AG04450 (cell line): ENCODE measurements at regions not wholly inside any gene's neighbourhood (a gene's known extent, or its start where the extent isn't known, plus 50 kb on each side); places are given as distances from the start of the nearest gene placed in this dataset.

Source experiments
- CTCF ChIA-PET: fragments of 300-600, 350-600 bp; formaldehyde crosslinking; extraction: SDS; loops from one replicate; lab custom pipeline; 2022; ENCODE audit warnings: antibody characterized with exemption, inconsistent platforms; lab: Charles Lee
- POLR2A ChIA-PET: fragments of 350-600 bp; formaldehyde crosslinking; extraction: SDS; loops from one replicate; lab custom pipeline; 2021; ENCODE audit warnings: antibody characterized with exemption, inconsistent platforms; lab: Yijun Ruan, JAX
- DNase-seq: peaks from one replicate; pipeline ENCODE4 v3.0.0-alpha.2; 2011; ENCODE audit warnings: low read depth, low spot score
- H3K27ac ChIP-seq: one replicate; pipeline ENCODE4 v1.5.1; 2012; ENCODE audit warnings: low read depth, low read length, control low read depth
- H3K27me3 ChIP-seq: one replicate; pipeline ENCODE4 v1.6.0; 2012; ENCODE audit warnings: low read length; ENCODE audit not compliant: control insufficient read depth, insufficient read depth
- H3K4me3 ChIP-seq: 2 replicates; pipeline ENCODE4 v1.5.1; 2011; ENCODE audit warnings: mild to moderate bottlenecking, low read depth, low read length, control low read depth
- H3K9me3 ChIP-seq: 2 replicates; pipeline ENCODE4 v1.5.1; 2012; ENCODE audit warnings: low read length; ENCODE audit not compliant: control insufficient read depth, insufficient read depth
- CTCF ChIP-seq: IDR thresholded peaks from 2 replicates; pipeline ENCODE4 v1.5.1; 2011; ENCODE audit warnings: low read depth, low read length, control low read depth, inconsistent platforms

- H3K27ac ChIP-seq = no peak overlapping the region
- no peaks in the 10 kb centered on the region for H3K27me3 ChIP-seq
- DNase-seq = no peak
- ChIA-PET POLR2A (no interaction called here), CTCF (interaction anchor here (0.5 to 5.9 kb wide), 50 partner anchors 9 to 1104 kb away, joined by 3 to 90 read pairs (median 4); partner anchors contain the start of gene NR5A2)
- no peak for TF ChIP-seq CTCF
- no peak overlapping the region for H3K4me3 ChIP-seq
- no peaks in the 10 kb centered on the region for H3K9me3 ChIP-seq
These were observed 342.1 kb upstream of the NR5A2 start for GRCh38 chr1:199685369-199685768.

DNA sequence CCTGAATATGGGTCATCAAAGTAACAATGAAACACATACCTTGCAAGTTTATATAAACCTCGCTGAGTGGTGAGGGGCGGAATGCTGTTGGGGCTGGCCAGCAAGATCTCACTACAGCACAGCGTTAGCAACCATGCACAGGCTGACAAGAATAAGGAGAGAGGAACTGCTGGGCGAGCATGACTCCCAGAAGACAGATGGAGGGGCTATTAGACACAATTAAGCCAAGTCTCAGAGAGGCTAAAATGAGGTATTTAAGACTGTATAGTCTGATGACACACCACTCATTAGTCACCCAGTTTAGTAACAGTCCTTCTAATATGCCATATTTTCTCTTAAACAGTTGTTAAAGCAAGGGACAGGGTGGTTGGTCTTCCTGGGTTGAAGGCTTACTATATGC is 340.2 kb upstream of the NR5A2 start:
- no peak for DNase-seq

DNA sequence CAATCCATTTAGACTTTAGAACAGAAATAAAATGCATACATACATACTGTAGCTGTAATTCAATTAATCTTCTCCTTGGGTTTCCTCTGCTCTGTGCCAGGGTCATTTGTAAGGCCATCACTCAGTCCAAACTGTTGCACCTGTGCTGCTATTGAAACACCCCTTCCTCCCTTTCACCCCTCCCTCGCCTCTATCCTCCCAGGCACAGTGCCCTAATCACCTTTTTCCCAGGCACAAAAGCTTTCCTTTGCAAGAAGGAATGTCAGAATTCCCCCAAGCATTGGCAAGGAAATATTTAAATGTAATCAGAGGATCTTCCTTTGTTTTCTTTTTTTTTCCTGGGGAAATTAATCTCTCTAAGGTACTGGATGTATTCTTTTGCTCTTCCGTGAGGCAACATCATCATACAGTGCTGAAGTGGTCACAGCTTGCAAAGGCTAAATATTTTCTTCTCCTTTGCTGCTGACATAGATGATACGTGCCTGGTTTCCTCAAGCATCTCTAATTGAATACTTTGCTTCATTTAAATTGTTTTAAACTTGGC is 339.3 kb upstream of the NR5A2 start:
- TF ChIP-seq CTCF = no peak
- Histone ChIP-seq H3K27ac (no peak overlapping the region), H3K4me3 (no peak overlapping the region), H3K27me3 (no peaks in the 10 kb centered on the region), H3K9me3 (no peaks in the 10 kb centered on the region)
- DNase-seq = no peak
- POLR2A ChIA-PET = no interaction called here
- CTCF ChIA-PET = interaction anchor here (0.8 to 5.9 kb wide), 4 partner anchors 451 to 823 kb away, joined by 3 to 90 read pairs (median 4); no protein-coding TSS in a partner anchor

More for the DNA sequence above, 340.2 kb upstream of the NR5A2 start:
- ChIA-PET POLR2A (no interaction called here), CTCF (interaction anchor here (0.7 to 5.9 kb wide), 4 partner anchors 9 to 824 kb away, joined by 3 to 90 read pairs (median 4); no protein-coding TSS in a partner anchor)
- H3K4me3 ChIP-seq = no peak overlapping the region
- no peaks in the 10 kb centered on the region for H3K9me3 ChIP-seq
- H3K27ac ChIP-seq = no peak overlapping the region
- TF ChIP-seq CTCF = no peak
- H3K27me3 ChIP-seq = no peaks in the 10 kb centered on the region

DNA sequence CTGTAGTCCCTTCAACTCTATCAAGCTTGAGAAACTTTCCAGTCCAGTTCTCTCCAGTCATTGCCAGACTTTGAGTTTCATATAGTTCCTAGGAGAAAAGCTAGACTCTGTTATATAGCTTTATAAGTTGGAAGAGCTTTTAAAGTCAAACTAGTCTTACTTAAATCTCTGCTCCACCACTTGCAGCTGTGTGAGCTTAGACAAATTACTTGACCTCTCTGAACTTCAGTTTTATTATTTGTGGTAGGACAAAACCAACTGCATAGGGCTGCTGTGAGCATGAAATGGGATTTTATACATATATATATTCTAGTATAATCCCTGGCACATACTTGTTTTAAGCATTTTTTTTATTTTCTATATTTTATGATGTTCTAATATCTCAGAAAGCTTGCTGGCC is 338.7 kb upstream of the NR5A2 start:
- CTCF ChIA-PET = interaction anchor here (0.8 to 1.9 kb wide), 2 partner anchors 450 to 619 kb away, joined by 3 to 5 read pairs; no protein-coding TSS in a partner anchor
- no peak overlapping the region for H3K4me3 ChIP-seq
- H3K27me3 ChIP-seq = no peaks in the 10 kb centered on the region
- no peak for DNase-seq
- POLR2A ChIA-PET = no interaction called here
- H3K27ac ChIP-seq = no peak overlapping the region
- TF ChIP-seq CTCF = no peak
- H3K9me3 ChIP-seq = no peaks in the 10 kb centered on the region

DNA sequence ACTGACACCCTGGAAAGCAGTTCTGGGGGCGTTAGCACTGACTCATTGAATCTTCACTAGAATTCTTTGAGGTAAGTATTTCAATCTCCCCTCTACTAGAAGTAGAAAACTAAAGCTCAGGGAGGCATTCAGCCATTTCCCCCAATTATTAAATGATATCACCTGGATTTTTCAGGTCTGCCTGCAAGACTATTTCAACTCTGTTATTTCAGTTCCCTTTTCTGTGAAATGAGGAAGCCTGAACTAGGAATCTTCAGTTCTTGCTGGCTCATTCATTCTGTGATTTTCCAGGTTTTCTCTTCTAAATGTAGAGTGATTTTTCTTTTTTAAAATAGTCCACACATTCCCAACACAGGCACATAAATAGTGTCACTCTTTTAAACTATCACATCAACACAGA is 337.0 kb upstream of the NR5A2 start:
- no peak overlapping the region for H3K27ac ChIP-seq
- H3K4me3 ChIP-seq = no peak overlapping the region
- no peak for DNase-seq
- H3K27me3 ChIP-seq = no peaks in the 10 kb centered on the region
- H3K9me3 ChIP-seq = no peaks in the 10 kb centered on the region
- ChIA-PET CTCF (no interaction called here), POLR2A (no interaction called here)
- TF ChIP-seq CTCF = no peak
